ENCODE measurements at regions not wholly inside any gene's neighbourhood (a gene's known extent, or its start where the extent isn't known, plus 50 kb on each side); places are given as distances from the start of the nearest gene placed in this dataset.

GRCh38 chr1:82445132-82445531, 644.4 kb downstream of the ADGRL2 start:
- TF ChIP-seq, protein P1, sequence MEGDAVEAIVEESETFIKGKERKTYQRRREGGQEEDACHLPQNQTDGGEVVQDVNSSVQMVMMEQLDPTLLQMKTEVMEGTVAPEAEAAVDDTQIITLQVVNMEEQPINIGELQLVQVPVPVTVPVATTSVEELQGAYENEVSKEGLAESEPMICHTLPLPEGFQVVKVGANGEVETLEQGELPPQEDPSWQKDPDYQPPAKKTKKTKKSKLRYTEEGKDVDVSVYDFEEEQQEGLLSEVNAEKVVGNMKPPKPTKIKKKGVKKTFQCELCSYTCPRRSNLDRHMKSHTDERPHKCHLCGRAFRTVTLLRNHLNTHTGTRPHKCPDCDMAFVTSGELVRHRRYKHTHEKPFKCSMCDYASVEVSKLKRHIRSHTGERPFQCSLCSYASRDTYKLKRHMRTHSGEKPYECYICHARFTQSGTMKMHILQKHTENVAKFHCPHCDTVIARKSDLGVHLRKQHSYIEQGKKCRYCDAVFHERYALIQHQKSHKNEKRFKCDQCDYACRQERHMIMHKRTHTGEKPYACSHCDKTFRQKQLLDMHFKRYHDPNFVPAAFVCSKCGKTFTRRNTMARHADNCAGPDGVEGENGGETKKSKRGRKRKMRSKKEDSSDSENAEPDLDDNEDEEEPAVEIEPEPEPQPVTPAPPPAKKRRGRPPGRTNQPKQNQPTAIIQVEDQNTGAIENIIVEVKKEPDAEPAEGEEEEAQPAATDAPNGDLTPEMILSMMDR (conservative IDR thresholded peaks at IDR 0.05), result no peak
- DNase-seq (ENCODE audit: low read depth, low spot score), result no peak
- Mint-ChIP-seq H3K36me3 (ENCODE audit: low read depth) (no peaks in the 10 kb centered on the region), H3K9me3 (peaks cover 2% of the 10 kb centered on the region), H3K27ac (ENCODE audit: unreplicated experiment) (no peak overlapping the region), H3K4me3 (no peak overlapping the region), H3K27me3 (ENCODE audit: low read depth) (no peaks in the 10 kb centered on the region), H3K4me1 (no peaks in the 10 kb centered on the region)

GRCh38 chr1:82441402-82441801, 640.7 kb downstream of the ADGRL2 start:
- Mint-ChIP-seq H3K9me3 (peaks cover 4% of the 10 kb centered on the region), H3K4me3 (no peak overlapping the region), H3K36me3 (ENCODE audit: low read depth) (no peaks in the 10 kb centered on the region), H3K27ac (ENCODE audit: unreplicated experiment) (no peak overlapping the region), H3K4me1 (no peaks in the 10 kb centered on the region), H3K27me3 (ENCODE audit: low read depth) (no peaks in the 10 kb centered on the region)
- TF ChIP-seq, protein P1 (conservative IDR thresholded peaks at IDR 0.05), result no peak
- no peak for DNase-seq (ENCODE audit: low read depth, low spot score)

DNA sequence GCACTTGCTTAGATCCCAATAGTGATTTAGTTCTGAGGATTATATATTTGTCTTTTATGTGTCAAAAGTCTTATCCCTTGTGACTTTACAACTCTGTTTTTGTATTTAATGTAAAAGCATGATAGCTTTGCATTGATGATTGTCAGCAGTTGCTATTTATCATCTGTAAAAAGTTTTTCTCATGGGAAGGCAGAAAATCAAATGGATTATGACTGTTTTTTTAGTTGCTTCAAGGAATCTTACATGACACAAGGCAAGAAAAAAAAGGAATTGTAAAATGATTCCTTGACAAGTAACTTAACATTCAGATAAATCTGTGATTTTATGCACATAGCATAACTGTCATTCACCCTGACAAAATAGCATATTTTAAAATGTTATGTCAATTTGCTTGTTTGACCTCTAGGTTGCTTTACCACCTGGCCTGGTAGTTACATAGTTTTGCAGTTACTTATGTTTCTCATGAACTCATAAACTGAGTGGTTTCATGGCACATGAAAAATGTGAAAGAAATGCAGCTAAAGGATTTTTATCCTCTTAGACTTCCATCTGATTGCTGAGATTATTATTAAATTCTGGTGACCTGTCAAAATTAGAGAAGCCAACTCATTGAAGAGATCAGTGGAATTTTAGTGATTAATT, 622.6 kb downstream of the ADGRL2 start:
- no peak overlapping the region for H3K27ac Mint-ChIP-seq (ENCODE audit: unreplicated experiment)
- TF ChIP-seq, protein P1 (conservative IDR thresholded peaks at IDR 0.05), result no peak
- no peaks in the 10 kb centered on the region for H3K27me3 Mint-ChIP-seq (ENCODE audit: low read depth)
- H3K9me3 Mint-ChIP-seq, result peaks cover 3% of the 10 kb centered on the region
- H3K4me3 Mint-ChIP-seq, result no peak overlapping the region
- no peaks in the 10 kb centered on the region for H3K36me3 Mint-ChIP-seq (ENCODE audit: low read depth)
- DNase-seq (ENCODE audit: low read depth, low spot score), result no peak
- H3K4me1 Mint-ChIP-seq, result no peaks in the 10 kb centered on the region

DNA sequence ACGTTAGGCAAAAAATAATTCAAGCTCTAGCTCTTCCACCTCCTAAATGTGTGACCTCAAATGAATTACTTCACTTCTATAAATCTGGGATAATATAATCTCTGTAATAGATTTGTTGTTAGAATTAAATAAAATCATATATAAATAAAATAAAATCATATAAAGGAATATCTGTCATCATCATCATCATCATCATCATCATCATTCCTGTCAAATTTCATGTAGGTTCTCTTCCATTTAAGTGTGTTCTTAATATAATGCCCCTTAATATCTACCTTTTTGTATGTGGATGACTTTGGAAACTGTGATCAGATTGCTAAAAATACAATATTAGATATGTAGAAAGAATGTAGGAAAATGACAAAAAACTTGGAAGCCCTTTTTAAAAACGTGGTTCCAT, 621.0 kb downstream of the ADGRL2 start:
- no peaks in the 10 kb centered on the region for H3K9me3 Mint-ChIP-seq
- no peaks in the 10 kb centered on the region for H3K36me3 Mint-ChIP-seq (ENCODE audit: low read depth)
- no peaks in the 10 kb centered on the region for H3K27me3 Mint-ChIP-seq (ENCODE audit: low read depth)
- TF ChIP-seq, protein P1 (conservative IDR thresholded peaks at IDR 0.05), result no peak
- no peak overlapping the region for H3K4me3 Mint-ChIP-seq
- no peak overlapping the region for H3K27ac Mint-ChIP-seq (ENCODE audit: unreplicated experiment)
- no peaks in the 10 kb centered on the region for H3K4me1 Mint-ChIP-seq
- DNase-seq (ENCODE audit: low read depth, low spot score), result no peak

DNA sequence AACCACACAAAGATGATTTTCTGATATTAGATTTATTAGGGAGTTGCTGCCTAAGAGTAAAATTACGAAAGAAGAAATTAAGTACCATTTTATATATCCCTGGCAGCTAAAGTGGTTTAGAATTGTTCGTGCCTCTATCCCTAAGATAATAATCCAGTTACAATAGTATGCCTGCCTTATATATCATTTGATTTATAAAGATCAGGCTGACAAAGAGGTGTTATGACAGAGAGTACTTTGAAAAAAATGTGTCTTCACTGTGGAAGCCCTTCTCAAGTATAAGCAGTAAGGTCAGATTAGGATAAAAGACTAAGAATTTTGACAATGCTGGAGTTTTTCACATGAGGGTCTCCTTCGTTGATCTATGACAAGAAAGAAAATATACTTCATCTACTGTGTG, 619.9 kb downstream of the ADGRL2 start:
- Mint-ChIP-seq H3K27me3 (ENCODE audit: low read depth) (no peaks in the 10 kb centered on the region), H3K4me1 (no peaks in the 10 kb centered on the region), H3K4me3 (no peak overlapping the region), H3K9me3 (peaks cover 3% of the 10 kb centered on the region), H3K27ac (ENCODE audit: unreplicated experiment) (no peak overlapping the region), H3K36me3 (ENCODE audit: low read depth) (peaks cover 3% of the 10 kb centered on the region)
- no peak for DNase-seq (ENCODE audit: low read depth, low spot score)
- TF ChIP-seq, protein P1 (conservative IDR thresholded peaks at IDR 0.05), result no peak
